Stimulated activated CD4-positive, alpha-beta T cell treated with anti-CD3 and anti-CD28 coated beads, Interleukin-1b, Interleukin-23, amount 100 ng/mL, for 24 hours (primary cell): ENCODE measurements at regions not wholly inside any gene's neighbourhood (a gene's known extent, or its start where the extent isn't known, plus 50 kb on each side); places are given as distances from the start of the nearest gene placed in this dataset.
"Not testable (repeated sequence)": the region's sequence is repeated elsewhere in the genome, so short reads cannot be mapped to it uniquely, and the experiment has no call there.

ENCODE experiments used
- DNase-seq, 4 experiments: peaks; one replicate each; pipeline ENCODE4 v3.0.0-alpha.2; 2020; ENCODE audit warnings: low read depth in 4 of 4, low spot score in 1 of 4

DNA sequence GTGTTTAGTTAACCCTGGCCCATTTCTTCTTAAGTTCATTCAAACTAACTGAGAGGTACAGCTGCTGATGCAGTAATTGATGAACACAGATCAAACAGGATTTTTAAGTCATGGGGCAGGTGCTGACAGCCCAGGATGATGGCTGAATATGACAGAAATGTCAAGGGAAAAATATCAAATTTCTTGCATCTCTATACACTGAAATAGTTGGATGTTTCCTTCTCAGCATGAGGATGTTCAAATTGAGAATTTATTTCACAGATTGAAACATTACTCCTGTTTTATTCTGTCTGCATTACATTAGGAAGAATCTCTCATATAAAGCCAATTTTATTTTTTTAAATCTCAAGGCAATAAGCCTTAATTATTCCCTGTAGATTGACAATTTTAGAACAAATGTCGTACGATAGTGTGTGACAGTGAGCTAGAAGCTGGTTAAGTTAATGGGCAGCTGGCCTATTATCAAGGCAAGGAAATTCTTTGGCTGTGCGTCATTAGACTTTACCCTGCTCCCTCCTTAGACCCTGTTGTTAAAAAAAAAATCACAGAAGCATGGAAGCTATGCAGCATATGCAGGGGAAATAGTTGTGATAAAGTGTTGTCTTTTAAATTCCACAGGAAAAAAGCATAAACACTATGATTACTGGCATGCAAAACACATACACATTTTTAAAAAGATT lies 183.8 kb upstream of the KCNMB2 start:
- no peak for DNase-seq

DNA sequence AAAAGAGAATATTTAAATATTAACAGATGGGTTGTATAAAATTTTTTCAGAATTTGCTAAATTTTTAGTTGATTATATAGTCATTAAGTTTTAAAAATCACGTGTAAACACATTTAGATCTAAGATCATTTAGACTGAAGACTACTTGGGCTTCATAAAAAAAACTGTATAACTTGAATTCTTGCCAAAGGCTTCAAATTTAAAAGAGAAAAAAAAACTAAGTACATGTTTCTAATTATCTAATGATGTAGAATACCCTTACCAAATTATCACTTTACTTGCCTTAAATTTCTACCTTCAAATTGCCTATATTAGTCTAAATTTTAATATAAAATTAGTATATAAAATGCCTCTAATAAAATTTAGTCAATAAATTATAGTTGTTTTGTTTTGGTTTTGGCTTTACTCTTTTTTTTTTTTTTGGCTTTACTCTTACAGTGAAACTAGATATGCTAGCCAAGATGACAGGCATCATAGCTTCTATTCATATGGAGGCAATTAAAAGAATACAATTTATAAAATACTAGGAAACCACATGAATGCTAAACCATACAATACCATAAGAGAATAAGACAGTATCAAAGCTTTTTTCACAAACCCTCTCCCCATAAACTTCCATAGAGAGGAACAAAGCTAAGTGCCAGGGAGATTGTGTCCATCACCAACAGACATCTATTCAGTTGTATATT lies 183.1 kb upstream of the KCNMB2 start:
- DNase-seq = no peak

DNA sequence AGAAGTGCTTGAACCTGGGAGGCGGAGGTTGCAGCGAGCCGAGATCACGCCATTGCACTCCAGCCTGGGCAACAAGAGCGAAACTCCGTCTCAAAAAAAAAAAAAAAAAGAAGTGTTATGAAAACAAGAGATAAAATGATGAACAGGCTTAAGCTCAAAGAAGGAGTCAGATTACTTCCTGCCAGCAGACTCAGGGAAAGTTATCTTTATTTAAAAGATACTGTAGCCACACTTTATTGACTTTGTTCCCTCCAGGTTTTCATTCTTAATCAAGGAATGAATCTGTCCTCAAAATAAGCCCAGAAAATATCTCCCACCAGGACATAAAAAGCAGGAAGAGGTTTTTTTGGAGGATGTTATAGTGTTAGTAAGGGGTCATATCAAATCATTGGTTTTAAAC lies 176.5 kb upstream of the KCNMB2 start:
- no peak for DNase-seq

DNA sequence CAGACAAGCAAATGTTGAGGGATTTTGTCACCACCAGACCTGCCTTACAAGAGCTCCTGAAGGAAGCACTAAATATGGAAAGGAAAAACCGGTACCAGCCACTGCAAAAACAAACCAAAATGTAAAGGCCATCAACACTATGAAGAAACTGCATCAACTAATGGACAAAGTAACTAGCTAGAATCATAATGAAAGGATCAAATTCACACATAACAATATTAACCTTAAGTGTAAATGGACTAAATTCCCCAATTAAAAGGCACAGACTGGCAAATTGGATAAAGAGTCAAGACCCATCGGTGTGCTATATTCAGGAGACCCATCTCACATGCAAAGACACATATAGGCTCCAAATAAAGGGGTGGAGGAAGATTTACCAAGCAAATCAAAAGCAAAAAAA lies 173.2 kb upstream of the KCNMB2 start:
- not testable (repeated sequence) for DNase-seq

DNA sequence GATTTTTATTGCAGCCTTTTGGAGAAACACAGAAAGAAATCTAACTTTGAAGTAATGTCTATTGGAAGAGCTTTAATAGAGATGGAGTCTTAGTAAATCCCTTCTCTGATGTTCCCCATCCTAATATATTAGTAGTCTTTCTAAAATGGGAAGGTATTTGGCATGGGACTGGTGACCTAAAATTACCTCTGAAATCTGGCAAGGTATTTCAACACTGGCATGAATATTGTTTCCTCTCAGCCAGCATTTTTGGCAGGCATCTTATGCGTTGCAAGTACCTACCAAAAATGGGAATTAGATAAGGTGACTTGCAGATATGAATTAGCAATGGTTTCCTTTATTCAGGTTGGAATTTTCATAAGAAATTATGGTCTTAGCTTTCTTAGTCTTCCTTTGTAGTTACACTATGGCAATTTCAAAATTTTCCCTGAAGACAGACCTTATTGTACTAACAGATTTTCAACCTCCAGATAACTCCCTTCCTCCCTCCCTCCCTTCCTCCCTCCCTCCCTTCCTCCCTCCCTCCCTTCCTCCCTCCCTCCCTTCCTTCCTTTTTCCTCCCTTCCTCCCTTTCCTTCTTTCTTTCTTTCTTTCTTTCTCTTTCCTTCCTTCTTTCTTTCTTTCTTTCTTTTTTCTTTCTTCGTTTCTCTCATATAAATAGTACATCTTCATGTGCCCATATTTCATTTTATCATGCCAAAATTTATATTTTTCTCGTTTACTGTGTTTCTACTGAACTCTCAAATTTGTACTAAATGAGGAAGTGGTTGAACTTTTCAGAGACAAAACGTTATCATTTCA lies 168.2 kb upstream of the KCNMB2 start:
- no peak for DNase-seq

DNA sequence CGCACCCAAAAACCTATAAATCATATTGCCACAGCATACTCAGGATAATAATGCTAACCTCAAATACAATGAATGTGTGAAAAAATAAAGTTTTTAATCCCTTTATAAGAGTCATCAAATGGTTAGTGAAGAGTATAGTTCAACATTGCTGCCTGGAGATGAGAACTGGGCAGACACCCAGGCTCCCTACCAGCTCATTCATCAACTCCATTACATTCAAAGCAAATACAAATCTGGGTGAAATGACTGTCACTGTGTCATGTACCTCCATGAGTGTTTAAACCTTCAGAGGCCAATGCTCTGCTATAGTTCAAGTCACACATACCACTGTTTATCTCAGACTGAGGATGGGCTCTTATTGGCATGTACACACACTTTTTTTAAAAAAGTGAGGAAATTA lies 167.2 kb upstream of the KCNMB2 start:
- DNase-seq = no peak

DNA sequence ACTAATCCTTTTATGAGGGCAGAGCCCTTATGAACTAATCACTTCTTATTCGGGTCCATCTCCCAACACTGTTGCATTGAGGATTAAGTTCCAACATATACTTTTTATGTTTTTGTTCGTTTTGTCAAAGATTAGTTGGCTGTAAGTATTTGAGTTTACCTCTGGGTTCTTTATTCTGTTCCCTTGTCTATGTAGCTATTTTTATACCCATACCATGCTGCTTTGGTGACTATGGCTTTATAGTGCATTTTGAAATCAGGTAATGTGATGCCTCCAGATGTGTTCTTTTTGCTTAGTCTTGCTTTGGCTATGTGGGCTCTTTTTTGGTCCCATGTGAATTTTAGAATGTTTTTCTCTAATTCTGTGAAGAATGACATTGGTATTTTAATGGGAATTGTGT lies 166.4 kb upstream of the KCNMB2 start:
- DNase-seq = no peak

DNA sequence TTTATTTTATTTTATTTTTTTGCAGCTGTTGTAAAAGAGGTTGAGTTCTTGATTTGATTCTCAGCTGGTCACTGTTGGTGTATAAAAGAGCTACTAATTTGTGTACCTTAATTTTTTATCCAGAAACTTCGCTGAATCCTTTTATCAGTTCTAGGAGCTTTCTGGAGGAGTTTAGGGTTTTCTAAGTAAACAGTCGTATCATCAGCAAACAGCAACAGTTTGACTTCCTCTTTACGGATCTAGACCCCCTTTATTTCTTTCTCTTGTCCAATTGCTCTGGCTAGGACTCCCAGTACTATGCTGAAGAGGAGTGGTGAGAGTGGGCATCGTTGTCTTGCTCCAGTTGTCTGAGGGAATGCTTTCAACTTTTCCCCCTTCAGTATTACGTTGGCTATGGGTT lies 165.8 kb upstream of the KCNMB2 start:
- no peak for DNase-seq

DNA sequence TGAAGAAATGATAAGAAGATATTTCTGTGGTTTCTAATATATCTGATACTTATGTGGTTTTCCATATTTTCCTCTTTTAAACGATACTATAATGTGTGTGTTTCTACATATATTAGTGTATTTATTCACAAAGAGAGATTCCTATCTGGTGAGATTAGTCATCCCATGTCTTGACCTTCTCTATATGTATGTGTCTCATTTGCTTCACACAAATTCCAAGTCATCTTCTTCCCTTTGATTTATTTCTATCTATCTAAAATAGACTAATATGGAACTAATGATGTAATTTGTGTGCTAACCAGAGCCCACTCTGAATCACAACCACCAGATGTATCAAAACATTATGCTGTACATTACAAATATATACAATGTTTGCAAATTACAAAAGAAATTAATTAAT lies 154.7 kb upstream of the KCNMB2 start:
- no peak for DNase-seq

DNA sequence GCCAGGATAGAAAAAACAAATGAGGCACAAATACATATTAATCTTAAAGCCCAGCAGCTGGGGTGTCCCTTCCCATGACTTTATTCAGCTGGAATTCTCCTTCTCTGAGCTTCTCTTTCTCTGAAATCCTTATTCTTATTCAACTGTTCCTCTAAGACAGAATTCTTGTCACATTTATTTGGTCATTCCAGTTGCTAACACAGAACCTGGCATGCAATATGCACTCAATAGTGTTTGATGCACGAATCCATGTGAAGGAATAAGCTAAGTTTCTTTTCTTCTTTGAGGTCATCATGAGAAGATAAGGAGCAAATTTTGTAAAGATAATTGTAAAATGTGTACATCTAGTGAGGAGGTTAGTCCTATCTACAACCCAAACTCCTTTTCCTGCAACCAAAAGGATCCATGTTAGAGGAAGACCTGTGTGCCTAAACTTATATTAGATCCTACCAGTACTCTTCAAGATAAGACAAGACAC lies 154.2 kb upstream of the KCNMB2 start:
- DNase-seq = no peak

DNA sequence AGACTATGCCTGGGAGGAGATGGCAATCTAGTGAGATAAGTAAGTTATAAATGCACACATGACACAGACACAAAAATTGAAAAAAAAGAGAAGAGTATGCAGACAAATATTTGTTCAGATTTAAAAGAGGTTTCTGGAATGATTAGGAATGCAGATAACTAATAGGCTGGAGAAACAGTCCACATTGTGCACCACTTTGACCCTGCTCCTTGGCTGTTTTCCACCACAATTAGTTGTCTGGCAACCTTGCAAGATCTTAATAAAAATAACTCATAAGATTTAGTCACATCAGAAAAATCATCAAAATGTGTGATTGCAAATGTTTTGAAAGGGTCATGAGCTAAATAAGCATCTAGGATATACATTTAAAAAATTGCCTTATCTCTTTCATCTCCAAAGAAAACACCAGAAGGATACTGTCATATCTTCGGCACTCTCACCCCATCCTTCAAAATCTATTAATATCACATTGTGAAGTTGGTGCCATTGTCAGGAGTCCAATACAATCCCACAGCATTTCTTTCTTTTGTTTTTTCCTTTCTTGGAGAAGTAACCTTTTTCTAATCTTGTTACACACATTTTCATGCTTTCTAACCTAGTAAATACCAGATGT lies 153.7 kb upstream of the KCNMB2 start:
- no peak for DNase-seq

DNA sequence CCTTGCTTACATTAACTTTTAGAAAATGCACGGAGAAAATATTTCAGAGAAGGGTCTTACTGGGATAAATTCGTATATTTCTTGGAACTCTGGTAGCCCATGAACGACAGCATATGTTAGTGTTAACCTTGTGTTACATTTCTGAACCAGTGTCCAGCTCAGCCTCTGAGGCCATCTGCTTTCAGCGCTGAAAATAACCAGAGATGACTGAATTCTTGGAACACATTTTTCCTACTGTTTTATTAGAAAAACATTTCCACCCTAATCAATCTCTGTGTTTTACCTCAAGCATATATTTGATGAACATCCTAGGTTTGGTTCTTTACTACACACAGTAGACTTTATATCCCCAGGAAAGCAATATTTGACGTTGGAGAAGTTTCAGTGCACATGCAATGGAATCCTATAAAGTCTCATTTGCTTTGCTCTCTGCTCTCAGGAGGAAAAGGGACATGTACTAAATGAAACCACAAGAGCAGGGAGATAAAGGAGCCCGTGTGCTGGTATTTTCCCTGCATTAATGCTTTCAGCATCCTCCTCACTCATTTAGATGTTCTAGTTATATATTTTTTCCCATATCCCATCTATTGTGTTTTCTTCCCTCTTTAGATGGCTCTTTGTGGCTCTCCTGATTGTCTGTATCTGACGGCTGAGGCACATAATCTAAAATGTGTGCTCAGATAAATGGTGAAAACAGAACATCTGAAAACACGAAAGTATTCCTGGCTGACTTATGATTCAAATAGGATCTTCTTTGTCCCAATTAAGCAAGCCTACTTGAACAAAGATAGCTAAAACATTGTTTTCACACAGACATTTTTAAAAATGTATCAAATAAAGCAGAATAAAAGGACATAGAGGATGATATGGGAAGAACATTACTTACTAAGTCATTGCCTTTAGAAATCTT lies 151.7 kb upstream of the KCNMB2 start:
- DNase-seq = no peak

DNA sequence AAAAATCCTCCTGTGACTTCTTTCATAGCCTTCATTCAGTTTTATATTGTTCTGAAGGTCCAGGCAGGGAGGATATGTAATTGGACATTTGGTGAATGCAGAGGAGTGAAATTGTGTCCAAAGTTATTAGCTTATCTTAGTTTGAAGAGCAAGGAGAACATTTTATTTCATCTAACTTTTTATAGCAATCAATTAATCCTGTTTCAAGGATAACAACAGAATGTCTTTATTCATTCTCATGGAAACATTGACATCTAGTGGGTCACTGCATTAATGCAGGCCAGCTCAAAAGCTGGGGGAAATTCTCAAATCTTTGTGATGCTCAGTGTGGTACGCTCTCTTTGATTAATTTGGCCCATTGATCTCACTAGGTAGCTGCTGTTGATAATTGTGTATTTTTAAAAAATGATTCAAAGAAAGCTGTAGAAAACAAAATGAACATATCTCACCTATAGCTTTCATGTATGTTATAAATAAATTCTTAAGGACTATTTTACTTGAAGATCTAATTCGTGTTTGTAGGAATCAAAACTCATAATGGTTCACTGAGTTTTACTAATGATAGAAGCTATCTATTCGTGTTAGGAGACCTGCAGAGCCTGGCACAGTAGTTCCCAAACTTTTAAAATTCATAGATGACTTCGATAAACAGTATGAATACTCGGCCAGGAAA lies 150.8 kb upstream of the KCNMB2 start:
- DNase-seq = no peak

DNA sequence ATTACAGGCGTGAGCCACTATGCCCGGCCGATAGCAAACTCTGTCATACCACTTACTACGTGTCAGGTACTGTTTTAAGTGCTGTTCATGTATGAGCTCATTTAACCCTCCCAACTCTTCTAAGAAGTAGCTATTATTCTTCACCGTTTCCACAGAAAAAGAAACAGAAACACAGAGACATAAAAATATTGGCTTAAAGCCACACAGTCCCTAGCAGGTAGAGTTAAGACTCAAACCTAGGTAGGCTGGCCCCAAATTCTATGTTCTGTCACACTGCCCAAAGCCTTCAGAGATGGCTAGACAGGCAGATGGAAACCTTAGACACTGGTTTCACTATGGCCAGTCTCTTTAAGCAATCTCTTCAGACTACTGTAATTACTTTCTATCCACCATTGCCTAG lies 149.8 kb upstream of the KCNMB2 start:
- no peak for DNase-seq

DNA sequence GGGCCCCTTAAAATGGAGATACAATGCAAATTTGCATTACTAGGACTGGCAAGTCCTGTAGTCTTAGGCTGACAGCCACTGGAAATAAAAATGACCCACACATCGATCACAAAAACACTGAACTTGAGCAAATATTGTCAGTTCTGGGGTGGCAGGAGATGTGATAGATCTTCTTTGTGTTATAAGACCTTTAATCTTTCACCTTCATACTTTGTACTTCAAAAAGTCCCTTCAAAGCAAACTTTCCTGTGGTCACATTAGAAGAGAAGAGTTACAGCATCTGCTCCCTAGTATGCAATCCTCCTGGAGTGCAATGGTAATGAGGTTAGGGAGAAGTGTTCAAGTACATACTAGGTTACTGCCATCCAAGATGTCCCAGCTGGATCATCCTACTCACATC lies 149.4 kb upstream of the KCNMB2 start:
- DNase-seq = no peak

DNA sequence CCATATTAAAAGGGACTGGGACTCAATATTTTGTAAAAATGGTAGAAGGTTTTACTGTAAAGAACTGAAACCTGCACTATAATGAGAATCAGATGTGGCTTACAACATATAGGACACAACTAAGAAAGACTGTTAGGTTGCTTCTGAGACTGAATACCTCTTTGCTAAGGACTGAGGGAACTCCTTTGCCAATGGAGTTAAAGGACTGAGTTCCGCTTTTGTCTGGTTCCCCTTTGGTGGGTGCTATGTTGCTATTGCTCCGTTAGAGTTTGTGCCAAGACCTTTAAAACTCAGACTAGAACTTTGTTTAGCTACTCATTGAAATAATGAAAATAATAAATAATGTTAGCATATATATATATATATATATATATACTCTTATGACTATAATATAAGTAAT lies 147.8 kb upstream of the KCNMB2 start:
- no peak for DNase-seq

DNA sequence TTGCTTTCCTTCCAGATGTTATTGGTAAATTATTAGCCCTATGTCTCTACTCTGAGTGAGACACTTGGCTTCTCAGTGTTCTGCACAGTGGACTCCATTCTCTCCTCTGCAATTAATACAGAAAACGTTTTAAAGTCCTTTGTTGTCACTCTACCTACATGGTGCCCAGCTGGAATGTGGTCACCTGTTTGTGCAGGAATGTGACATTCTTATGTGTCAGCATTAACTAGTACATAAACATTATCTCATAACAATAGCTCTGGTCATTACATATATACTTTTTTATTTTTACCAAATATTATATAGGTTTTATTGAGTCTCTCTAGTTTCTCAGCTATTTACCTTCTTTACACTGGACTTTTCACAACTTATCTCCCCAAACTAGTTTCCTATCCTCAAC lies 147.0 kb upstream of the KCNMB2 start:
- no peak for DNase-seq

DNA sequence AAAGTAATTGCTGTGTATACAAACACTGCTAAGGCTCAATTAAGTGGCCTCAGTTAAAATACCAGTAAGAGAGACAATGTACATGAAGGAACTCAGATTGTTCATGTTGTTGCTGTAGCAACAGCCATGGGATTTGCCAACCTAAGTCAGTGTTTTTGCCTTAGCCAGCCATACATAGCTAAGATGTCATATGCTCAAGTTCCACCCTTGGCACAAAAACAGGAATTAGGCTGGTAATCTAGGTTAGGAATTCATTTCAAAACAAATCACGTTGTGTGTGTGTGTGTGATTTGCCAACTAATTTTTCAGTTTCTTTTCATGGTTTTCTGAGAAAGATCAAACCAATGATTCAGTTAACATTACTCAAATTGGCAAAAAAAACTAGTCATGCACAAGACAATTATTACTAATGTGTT lies 143.7 kb upstream of the KCNMB2 start:
- DNase-seq = no peak

DNA sequence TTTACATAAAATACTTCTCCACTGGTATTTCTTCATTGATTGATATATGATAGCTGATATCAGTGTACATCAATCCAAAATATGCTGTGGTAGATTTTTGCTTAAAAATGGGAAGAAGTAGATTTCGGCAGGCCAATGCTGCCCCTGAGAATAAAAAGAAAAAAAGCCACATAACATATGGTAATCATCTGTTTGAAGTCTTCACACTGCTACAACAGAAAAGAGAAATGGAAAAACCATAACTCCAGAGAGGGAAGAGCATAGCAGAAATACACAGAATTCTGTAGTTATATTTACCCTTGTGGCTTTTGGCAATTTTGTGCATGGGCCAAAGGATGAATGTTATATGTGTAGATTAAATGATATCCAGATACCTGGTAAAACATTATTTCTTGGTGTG lies 143.1 kb upstream of the KCNMB2 start:
- DNase-seq = no peak

DNA sequence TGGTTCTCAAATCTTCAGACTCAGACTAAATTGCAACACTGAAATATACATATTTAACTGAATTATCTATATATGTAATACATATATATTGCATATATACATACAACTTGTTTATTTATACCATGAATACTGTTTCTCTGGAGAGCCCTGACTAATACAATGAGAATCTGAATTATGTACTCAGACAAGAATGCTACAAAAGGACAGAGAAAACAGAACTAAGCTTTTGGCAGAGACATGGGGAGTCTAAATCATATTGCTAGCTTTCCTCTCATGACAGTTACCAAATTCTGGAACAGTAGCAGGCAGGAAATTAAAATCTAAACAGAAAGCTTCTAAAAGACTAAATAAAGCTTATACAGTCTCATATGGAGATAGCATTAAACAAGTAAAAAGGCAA lies 142.4 kb upstream of the KCNMB2 start:
- DNase-seq = no peak
